Mesenchymal stem cell (in vitro differentiated cells and primary cell): ENCODE measurements at regions not wholly inside any gene's neighbourhood (a gene's known extent, or its start where the extent isn't known, plus 50 kb on each side); places are given as distances from the start of the nearest gene placed in this dataset.

Experiments used
- DNase-seq: peaks from one replicate; pipeline ENCODE4 v3.0.0-alpha.2; 2013
- H2AFZ ChIP-seq: one replicate; pipeline ENCODE4 v1.6.1; 2013; ENCODE audit warnings: low read depth, mild to moderate bottlenecking, control low read depth, inconsistent platforms, low read length, moderate library complexity
- H2AK5ac ChIP-seq: 2 replicates; pipeline ENCODE4 v1.6.1; 2013; ENCODE audit warnings: low read length, moderate library complexity, mild to moderate bottlenecking, inconsistent platforms; ENCODE audit not compliant: severe bottlenecking
- H2BK120ac ChIP-seq: one replicate; pipeline ENCODE4 v1.6.1; 2013; ENCODE audit warnings: low read depth, mild to moderate bottlenecking, inconsistent platforms, low read length, moderate library complexity
- H2BK12ac ChIP-seq, 2 experiments: one replicate each; pipeline ENCODE4 v1.6.1; 2013; ENCODE audit warnings: inconsistent platforms in 2 of 2, low read length in 2 of 2, mild to moderate bottlenecking in 2 of 2, moderate library complexity in 2 of 2, control low read depth in 1 of 2
- H2BK15ac ChIP-seq: one replicate; pipeline ENCODE4 v1.6.1; 2013; ENCODE audit warnings: mild to moderate bottlenecking, low read depth, inconsistent platforms; ENCODE audit not compliant: poor library complexity, severe bottlenecking
- H2BK5ac ChIP-seq: 2 replicates; pipeline ENCODE4 v1.6.1; 2013; ENCODE audit warnings: low read depth, mild to moderate bottlenecking, low read length, control low read depth, inconsistent platforms; ENCODE audit not compliant: poor library complexity, severe bottlenecking
- H3K14ac ChIP-seq, 2 experiments: one replicate each; pipeline ENCODE4 v1.6.1; 2013; ENCODE audit warnings: inconsistent platforms in 2 of 2, low read length in 2 of 2, control low read depth in 1 of 2, mild to moderate bottlenecking in 1 of 2, moderate library complexity in 1 of 2
- H3K18ac ChIP-seq, 2 experiments: one replicate each; pipeline ENCODE4 v1.6.1; 2013; ENCODE audit warnings: inconsistent platforms in 2 of 2, low read length in 2 of 2, control low read depth in 1 of 2, low read depth in 1 of 2, mild to moderate bottlenecking in 1 of 2
- H3K23ac ChIP-seq, 2 experiments: one replicate each; pipeline ENCODE4 v1.6.1; 2013; ENCODE audit warnings: inconsistent platforms in 2 of 2, low read length in 2 of 2, mild to moderate bottlenecking in 2 of 2, moderate library complexity in 2 of 2, control low read depth in 1 of 2
- H3K27ac ChIP-seq: 2 replicates; pipeline ENCODE4 v1.5.1; 2013; ENCODE audit warnings: mild to moderate bottlenecking, moderate library complexity, low read length, control low read depth, inconsistent platforms; ENCODE audit not compliant: poor library complexity, severe bottlenecking
- H3K27me3 ChIP-seq, 2 experiments: 2 replicates each; pipeline versions ENCODE4 v1.6.1 to v1.7.0; 2013; ENCODE audit warnings: low read length in 2 of 2, mild to moderate bottlenecking in 2 of 2, moderate library complexity in 2 of 2, control low read depth in 1 of 2, inconsistent platforms in 1 of 2; ENCODE audit not compliant: control insufficient read depth in 1 of 2, insufficient read depth in 1 of 2
- H3K36me3 ChIP-seq, 2 experiments: 2 replicates each; pipeline versions ENCODE4 v1.6.1 to v1.7.0; 2013; ENCODE audit warnings: low read length in 2 of 2, control low read depth in 1 of 2, inconsistent platforms in 1 of 2, low read depth in 1 of 2, mild to moderate bottlenecking in 1 of 2; ENCODE audit not compliant: insufficient read depth in 2 of 2, control insufficient read depth in 1 of 2
- H3K4ac ChIP-seq, 2 experiments: one replicate each; pipeline ENCODE4 v1.6.1; 2013; ENCODE audit warnings: inconsistent platforms in 2 of 2, low read length in 2 of 2, mild to moderate bottlenecking in 2 of 2, moderate library complexity in 2 of 2, control low read depth in 1 of 2, low read depth in 1 of 2
- H3K4me1 ChIP-seq: 2 replicates; pipeline ENCODE4 v1.6.1; 2013; ENCODE audit warnings: low read depth, low read length, control low read depth; ENCODE audit not compliant: control insufficient read depth, insufficient read depth
- H3K4me2 ChIP-seq: 2 replicates; pipeline ENCODE4 v1.6.1; 2013; ENCODE audit warnings: low read length, mild to moderate bottlenecking, inconsistent platforms; ENCODE audit not compliant: poor library complexity, severe bottlenecking
- H3K4me3 ChIP-seq, 2 experiments: 2 replicates each; pipeline versions ENCODE4 v1.5.1 to v1.7.0; 2013; ENCODE audit warnings: low read length in 2 of 2, mild to moderate bottlenecking in 2 of 2, control low read depth in 1 of 2, low read depth in 1 of 2; ENCODE audit not compliant: insufficient read depth in 1 of 2
- H3K79me1 ChIP-seq: replicated peaks from 2 replicates; pipeline ENCODE4 v1.6.1; 2013; ENCODE audit warnings: mild to moderate bottlenecking, control low read depth, low read length, inconsistent platforms; ENCODE audit not compliant: poor library complexity, severe bottlenecking
- H3K9ac ChIP-seq: 2 replicates; pipeline ENCODE4 v1.7.0; 2013; ENCODE audit warnings: mild to moderate bottlenecking, low read length, moderate library complexity
- H3K9me3 ChIP-seq: 2 replicates; pipeline ENCODE4 v1.7.0; 2013; ENCODE audit warnings: mild to moderate bottlenecking, low read length; ENCODE audit not compliant: control insufficient read depth
- H4K8ac ChIP-seq: one replicate; pipeline ENCODE4 v1.6.1; 2013; ENCODE audit warnings: inconsistent platforms, mild to moderate bottlenecking, low read length, moderate library complexity
- H4K91ac ChIP-seq: one replicate; pipeline ENCODE4 v1.6.1; 2013; ENCODE audit warnings: mild to moderate bottlenecking, low read length, inconsistent platforms
- WGBS: methylation state at CpG from one replicate; pipeline ENCODE4 v1.1.7; 2013; ENCODE audit warnings: mixed read lengths; 5-methylcytosine and 5-hydroxymethylcytosine counted together

GRCh38 chr5:155193483-155194107 is 180.0 kb downstream of the KIF4B start:
- Histone ChIP-seq H3K79me1 (no peaks in the 10 kb centered on the region), H2BK5ac (no peak overlapping the region), H3K9ac (no peak overlapping the region), H3K18ac (no peak overlapping the region), H3K4me2 (no peak overlapping the region), H3K27me3 (no peaks in the 10 kb centered on the region), H3K23ac (no peak overlapping the region), H3K4me3 (no peak overlapping the region), H4K91ac (no peak overlapping the region), H3K4me1 (no peaks in the 10 kb centered on the region), H3K9me3 (peaks cover 5% of the 10 kb centered on the region), H2AFZ (no peak overlapping the region), H2AK5ac (no peak overlapping the region), H3K36me3 (no peaks in the 10 kb centered on the region), H3K27ac (no peak overlapping the region), H3K4ac (no peak overlapping the region), H4K8ac (no peak overlapping the region), H2BK15ac (no peak overlapping the region), H3K14ac (no peak overlapping the region), H2BK120ac (no peak overlapping the region), H2BK12ac (no peak overlapping the region)
- WGBS, result 60% methylated on average over 7 of the region's 7 CpGs
- no peak for DNase-seq

- Histone ChIP-seq H2AFZ (no peak overlapping the region), H3K27ac (no peak overlapping the region), H4K8ac (no peak overlapping the region), H3K4me2 (no peak overlapping the region), H3K14ac (no peak overlapping the region), H3K9ac (no peak overlapping the region), H2AK5ac (no peak overlapping the region), H3K23ac (no peak overlapping the region), H3K9me3 (peaks cover 9% of the 10 kb centered on the region), H2BK15ac (no peak overlapping the region), H3K4ac (no peak overlapping the region), H3K4me3 (no peak overlapping the region), H2BK120ac (no peak overlapping the region), H2BK5ac (no peak overlapping the region), H3K27me3 (no peaks in the 10 kb centered on the region), H3K4me1 (no peaks in the 10 kb centered on the region), H3K79me1 (no peaks in the 10 kb centered on the region), H4K91ac (no peak overlapping the region), H3K18ac (no peak overlapping the region), H2BK12ac (no peak overlapping the region), H3K36me3 (no peaks in the 10 kb centered on the region)
- DNase-seq, result no peak
- 41% methylated on average over 3 of the region's 4 CpGs for WGBS
These were observed 187.1 kb downstream of the KIF4B start for GRCh38 chr5:155200608-155201007.

- Histone ChIP-seq H4K8ac (no peak overlapping the region), H3K4me2 (no peak overlapping the region), H2BK5ac (no peak overlapping the region), H3K4me3 (no peak overlapping the region), H3K4me1 (no peaks in the 10 kb centered on the region), H3K14ac (no peak overlapping the region), H3K79me1 (no peaks in the 10 kb centered on the region), H2BK120ac (no peak overlapping the region), H3K27me3 (no peaks in the 10 kb centered on the region), H2AFZ (no peak overlapping the region), H4K91ac (no peak overlapping the region), H2BK15ac (no peak overlapping the region), H2BK12ac (no peak overlapping the region), H3K23ac (no peak overlapping the region), H3K36me3 (no peaks in the 10 kb centered on the region), H3K9ac (no peak overlapping the region), H3K9me3 (no peaks in the 10 kb centered on the region), H3K27ac (no peak overlapping the region), H3K4ac (no peak overlapping the region), H3K18ac (no peak overlapping the region), H2AK5ac (no peak overlapping the region)
- no peak for DNase-seq
- WGBS, result no CpG with 5 or more reads among the region's 1 CpG
These were observed 198.2 kb downstream of the KIF4B start for GRCh38 chr5:155211764-155212163.

- Histone ChIP-seq H3K9ac (no peak overlapping the region), H3K79me1 (no peaks in the 10 kb centered on the region), H3K4me3 (no peak overlapping the region), H4K91ac (no peak overlapping the region), H3K4me2 (no peak overlapping the region), H2AFZ (no peak overlapping the region), H3K27me3 (no peaks in the 10 kb centered on the region), H3K23ac (no peak overlapping the region), H2BK15ac (no peak overlapping the region), H2BK12ac (no peak overlapping the region), H3K27ac (no peak overlapping the region), H3K4ac (no peak overlapping the region), H3K18ac (no peak overlapping the region), H3K14ac (no peak overlapping the region), H2BK5ac (no peak overlapping the region), H2BK120ac (no peak overlapping the region), H4K8ac (no peak overlapping the region), H3K36me3 (no peaks in the 10 kb centered on the region), H3K9me3 (peaks cover 4% of the 10 kb centered on the region), H3K4me1 (no peaks in the 10 kb centered on the region), H2AK5ac (no peak overlapping the region)
- WGBS, result 68% methylated on average over 6 of the region's 6 CpGs
- DNase-seq, result no peak
These were observed 208.8 kb downstream of the KIF4B start for GRCh38 chr5:155222393-155222792.
